K562 (cell line): ENCODE measurements at regions not wholly inside any gene's neighbourhood (a gene's known extent, or its start where the extent isn't known, plus 50 kb on each side); places are given as distances from the start of the nearest gene placed in this dataset.

ENCODE experiments used
- ATAC-seq: fragments of 200-7000 bp; cut with Tn5 transposase; 3 replicates; pipeline ENCODE4 v1.9.1; 2020; ENCODE audit warnings: moderate library complexity
- BruUV-seq: library from RNA; stranded (reverse); fragments of 400-500 nt; replicated peaks from 2 replicates; lab custom pipeline; 2021; lab: Mats Ljungman, UMichigan
- CTCF ChIA-PET: fragments of 300-600 bp; formaldehyde crosslinking; extraction: SDS; loops from one replicate; lab custom pipeline; 2021; ENCODE audit warnings: low intra/inter-chr PET ratio; lab: Yijun Ruan, JAX
- POLR2A ChIA-PET: fragments of 300-600, 350-650 bp; sonication (Branson Sonifier 250); formaldehyde crosslinking; extraction: SDS; loops from one replicate; lab custom pipeline; 2021; ENCODE audit warnings: antibody characterized with exemption, inconsistent platforms; lab: Yijun Ruan, JAX
- DNase-seq, 4 experiments: peaks; one replicate each; pipeline versions ENCODE4 v3.0.0 to v3.0.0-alpha.2; 2011 to 2018; ENCODE audit warnings: low spot score in 3 of 4, mixed read lengths in 3 of 4; ENCODE audit errors: extremely low read depth in 1 of 4
- FAIRE-seq: peaks from 2 replicates; lab custom pipeline; 2011; peaks lifted over from hg19 to GRCh38; lab: Jason Lieb, UNC
- H2AFZ ChIP-seq: 2 replicates; pipeline ENCODE4 v1.6.0; 2011; ENCODE audit warnings: low read depth, low read length, control low read depth, inconsistent platforms
- H3K27ac ChIP-seq: fragments of 200-600 bp; 3 replicates; pipeline ENCODE4 v1.8.0; 2011; ENCODE audit warnings: low read depth, mild to moderate bottlenecking, control low read depth, inconsistent platforms, low read length, moderate library complexity, mixed read lengths; ENCODE audit errors: extremely low read depth
- H3K27me3 ChIP-seq, 2 experiments: fragments of 300-600 bp in 1 of 2; 2 replicates in 1 of 2; 3 replicates in 1 of 2; pipeline versions ENCODE4 v1.6.0 to v1.8.0; 2011; ENCODE audit warnings: inconsistent platforms in 2 of 2, low read length in 2 of 2, mild to moderate bottlenecking in 1 of 2, mixed read lengths in 1 of 2, moderate library complexity in 1 of 2; ENCODE audit not compliant: control insufficient read depth in 2 of 2, insufficient read depth in 2 of 2
- H3K36me3 ChIP-seq: fragments of 300-600 bp; 3 replicates; pipeline ENCODE4 v1.8.0; 2011; ENCODE audit warnings: mild to moderate bottlenecking, low read length, inconsistent platforms; ENCODE audit not compliant: control insufficient read depth, insufficient read depth
- H3K4me1 ChIP-seq, 2 experiments: fragments of 200-600 bp in 1 of 2; replicated peaks in 1 of 2; 2 replicates in 1 of 2; 3 replicates in 1 of 2; pipeline versions ENCODE4 v1.5.1 to v1.8.0; 2011; ENCODE audit warnings: inconsistent platforms in 2 of 2, low read length in 2 of 2, mild to moderate bottlenecking in 1 of 2, mixed read lengths in 1 of 2, moderate library complexity in 1 of 2; ENCODE audit not compliant: control insufficient read depth in 2 of 2, insufficient read depth in 2 of 2
- H3K4me2 ChIP-seq: 2 replicates; pipeline ENCODE4 v1.6.1; 2011; ENCODE audit warnings: low read length, control low read depth, inconsistent platforms, mixed read lengths; ENCODE audit not compliant: insufficient read depth
- H3K4me3 ChIP-seq: fragments of 200-600 bp; sonication (generic), shearing (Covaris generic); 2 replicates; pipeline ENCODE4 v1.5.1; 2016; ENCODE audit warnings: control low read depth, inconsistent platforms
- H3K79me2 ChIP-seq: fragments of 200-600 bp; 3 replicates; pipeline ENCODE4 v1.8.0; 2011; ENCODE audit warnings: low read length, inconsistent platforms; ENCODE audit not compliant: control insufficient read depth, insufficient read depth
- H3K9ac ChIP-seq, 2 experiments: 2 replicates each; pipeline versions ENCODE4 v1.6.0 to v1.6.1; 2011; ENCODE audit warnings: low read depth in 2 of 2, low read length in 2 of 2, control low read depth in 1 of 2, inconsistent platforms in 1 of 2, mild to moderate bottlenecking in 1 of 2, mixed read lengths in 1 of 2; ENCODE audit not compliant: insufficient read depth in 1 of 2
- H3K9me1 ChIP-seq: one replicate; pipeline ENCODE4 v1.6.0; 2011; ENCODE audit warnings: inconsistent platforms, mild to moderate bottlenecking, low read length, moderate library complexity; ENCODE audit not compliant: control insufficient read depth, insufficient read depth
- H3K9me3 ChIP-seq: replicated peaks from 2 replicates; pipeline ENCODE4 v1.5.1; 2011; ENCODE audit warnings: low read depth, low read length, inconsistent platforms; ENCODE audit not compliant: control insufficient read depth, insufficient read depth
- H4K20me1 ChIP-seq: replicated peaks from 2 replicates; pipeline ENCODE4 v1.6.1; 2011; ENCODE audit warnings: low read length, inconsistent platforms, mixed read lengths; ENCODE audit not compliant: control insufficient read depth, insufficient read depth
- CBFB ChIP-seq: sonication (generic); formaldehyde crosslinking; IDR thresholded peaks from 2 replicates; pipeline ENCODE4 v1.4.0; 2020; ENCODE audit warnings: mild to moderate bottlenecking, missing genetic modification reagents
- DIDO1 ChIP-seq: fragments of 450-650 bp; IDR thresholded peaks from 2 replicates; pipeline ENCODE4 v1.6.1; 2016; ENCODE audit warnings: low read depth, missing biosample characterization, missing genetic modification characterization
- EP300 ChIP-seq: IDR thresholded peaks from 2 replicates; pipeline ENCODE4 v1.6.1; 2012; ENCODE audit warnings: low read length, improper control_type of control experiment
- HLTF ChIP-seq: fragments of 450-650 bp; IDR thresholded peaks from 2 replicates; pipeline ENCODE4 v1.6.1; 2016
- HNRNPL ChIP-seq: fragments of 200-400 bp; formaldehyde crosslinking; IDR thresholded peaks from 2 replicates; pipeline ENCODE4 v1.6.1; 2017; ENCODE audit warnings: low read depth, mild to moderate bottlenecking, low read length
- KLF10 ChIP-seq: fragments of 250-450 bp; sonication (Bioruptor Pico); IDR thresholded peaks from 2 replicates; pipeline ENCODE4 v1.6.1; 2021; ENCODE audit warnings: matching md5 sums
- NFIC ChIP-seq: fragments of 450-650 bp; IDR thresholded peaks from 2 replicates; pipeline ENCODE4 v1.6.1; 2017; ENCODE audit warnings: mild to moderate bottlenecking, inconsistent platforms
- PHF21A ChIP-seq: fragments of 450-650 bp; IDR thresholded peaks from 2 replicates; pipeline ENCODE4 v1.6.1; 2017; ENCODE audit warnings: low read depth, borderline replicate concordance
- RAD21 ChIP-seq, 2 experiments: fragments of 250-450 bp in 1 of 2; fragments of 450-650 bp in 1 of 2; sonication (Bioruptor Pico) in 1 of 2; formaldehyde crosslinking in 1 of 2; IDR thresholded peaks in 1 of 2; conservative IDR thresholded peaks in 1 of 2; 2 replicates each; pipeline versions ENCODE4 v1.4.0 to v1.8.0; 2020 to 2022; ENCODE audit warnings: mild to moderate bottlenecking in 2 of 2, moderate library complexity in 1 of 2
- RBM34 ChIP-seq: fragments of 200-400 bp; formaldehyde crosslinking; IDR thresholded peaks from 2 replicates; pipeline ENCODE4 v1.6.1; 2018; ENCODE audit warnings: low read length, borderline replicate concordance; ENCODE audit not compliant: insufficient read depth
- SREBF2 ChIP-seq: sonication (generic); formaldehyde crosslinking; IDR thresholded peaks from 2 replicates; pipeline ENCODE4 v1.4.0; 2020; ENCODE audit warnings: mild to moderate bottlenecking, missing genetic modification reagents
- THRAP3 ChIP-seq: fragments of 450-650 bp; IDR thresholded peaks from 2 replicates; pipeline ENCODE4 v1.6.1; 2016; ENCODE audit warnings: mild to moderate bottlenecking, inconsistent platforms, borderline replicate concordance
- ZFP30 ChIP-seq: fragments of 250-450 bp; sonication (Bioruptor Pico); IDR thresholded peaks from 2 replicates; pipeline ENCODE4 v1.8.0; 2022; ENCODE audit warnings: moderate library complexity, mild to moderate bottlenecking, inconsistent platforms, borderline replicate concordance
- ZNF133 ChIP-seq: fragments of 250-450 bp; sonication (Bioruptor Pico); IDR thresholded peaks from 2 replicates; pipeline ENCODE4 v1.4.0; 2020; ENCODE audit warnings: mild to moderate bottlenecking
- ZNF408 ChIP-seq: fragments of 250-450 bp; sonication (Bioruptor Pico); IDR thresholded peaks from 2 replicates; pipeline ENCODE4 v1.4.0; 2020; ENCODE audit warnings: low read depth, mild to moderate bottlenecking, moderate library complexity
- ZNF561 ChIP-seq: fragments of 450-650 bp; formaldehyde crosslinking; conservative IDR thresholded peaks from 2 replicates; pipeline ENCODE4 v1.4.0; 2020; ENCODE audit warnings: mild to moderate bottlenecking, moderate library complexity
- ZNF77 ChIP-seq: fragments of 250-450 bp; sonication (Bioruptor Pico); IDR thresholded peaks from 2 replicates; pipeline ENCODE4 v1.5.0; 2020
- ZNF79 ChIP-seq: fragments of 250-450 bp; sonication (Bioruptor Pico); IDR thresholded peaks from 2 replicates; pipeline ENCODE4 v1.4.0; 2020; ENCODE audit warnings: low read depth, mild to moderate bottlenecking, moderate library complexity
- WGBS: fragments of 100-300 bp; shearing (Covaris generic); methylation state at CpG from one replicate; pipeline ENCODE4 v1.1.6; 2016; ENCODE audit warnings: low coverage, mixed read lengths; ENCODE audit not compliant: insufficient coverage; ENCODE audit errors: missing lambda C conversion rate; 5-methylcytosine and 5-hydroxymethylcytosine counted together
- in situ Hi-C: fragments of 300-500 bp; cut with MboI; formaldehyde crosslinking; loops from 4 replicates; pipeline ENCODE4 v1.15.0; 2018; ENCODE audit warnings: inconsistent platforms, mixed read lengths
- intact Hi-C: fragments of 100-400 bp; cut with micrococcal nuclease; formaldehyde crosslinking; loops from 2 replicates; pipeline ENCODE4 v1.14.2; 2022
- TF ChIP-seq, protein P1 (sequence below): fragments of 450-650 bp; formaldehyde crosslinking; IDR thresholded peaks from 2 replicates; pipeline ENCODE4 v1.4.0; 2022; ENCODE audit warnings: mild to moderate bottlenecking, moderate library complexity

DNA sequence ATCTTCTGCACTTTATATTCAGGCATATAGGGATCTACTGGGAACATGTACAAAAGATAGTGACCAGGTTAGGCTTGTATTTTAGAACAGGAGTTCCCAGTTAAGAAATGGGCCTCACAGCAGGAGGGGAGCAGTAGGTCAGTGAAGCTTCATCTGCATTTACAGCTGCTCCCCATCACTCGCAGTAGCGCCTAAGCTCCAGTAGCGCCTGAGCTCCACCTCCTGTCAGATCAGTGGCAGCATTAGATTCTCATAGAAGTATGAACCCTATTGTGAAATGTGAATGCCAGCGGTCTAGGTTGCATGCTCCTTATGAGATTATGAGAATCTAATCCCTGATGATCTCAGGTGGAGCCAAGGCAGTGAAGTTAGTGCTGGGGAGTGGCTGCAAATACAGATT lies 224.4 kb upstream of the CYRIA start:
- no TSS peak for BruUV-seq
- POLR2A ChIA-PET: interaction anchor here (1.2 kb wide), 1 partner anchor 13 kb away, joined by 3 read pairs; no protein-coding TSS in a partner anchor
- ATAC-seq: no peak

GRCh38 chr2:16885027-16885426 lies 219.4 kb upstream of the CYRIA start:
- Histone ChIP-seq H3K79me2 (no peaks in the 10 kb centered on the region), H3K36me3 (no peaks in the 10 kb centered on the region), H3K27ac (no peak overlapping the region), H3K9me1 (no peaks in the 10 kb centered on the region), H3K4me3 (no peak overlapping the region), H2AFZ (no peak overlapping the region), H3K4me1 (no peaks in the 10 kb centered on the region), H3K9ac (no peak overlapping the region), H3K9me3 (no peaks in the 10 kb centered on the region), H3K4me2 (no peak overlapping the region), H3K27me3 (no peaks in the 10 kb centered on the region), H4K20me1 (no peaks in the 10 kb centered on the region)
- no peak for ATAC-seq
- in situ Hi-C loops: no loop called here
- FAIRE-seq: no peak
- DNase-seq: no peak
- no TSS peak for BruUV-seq
- CTCF ChIA-PET: no interaction called here
- intact Hi-C loops: no loop called here
- POLR2A ChIA-PET: no interaction called here
- WGBS: 0% methylated on average over 1 of the region's 1 CpG
- TF ChIP-seq RBM34 (no peak), HLTF (no peak), ZNF77 (CRISPR knock-in tag) (no peak), DIDO1 (tag) (no peak), HNRNPL (no peak), ZFP30 (CRISPR knock-in tag) (no peak), ZNF79 (CRISPR knock-in tag) (no peak), KLF10 (CRISPR knock-in tag) (no peak), ZNF133 (CRISPR knock-in tag) (no peak), ZNF561 (CRISPR knock-in tag) (no peak), ZNF408 (CRISPR knock-in tag) (no peak), EP300 (no peak), PHF21A (no peak)

More for the DNA sequence above, 224.4 kb upstream of the CYRIA start:
- no peaks in the 10 kb centered on the region for H3K27me3 ChIP-seq
- TF ChIP-seq CBFB: no peak
- no peak for TF ChIP-seq THRAP3
- no peak for TF ChIP-seq NFIC
- TF ChIP-seq RAD21 (CRISPR knock-in tag; conservative IDR thresholded peaks at IDR 0.05 in 1 of 2, IDR thresholded peaks at IDR 0.05 in 1 of 2): peak in 1 of 2 experiments; percentile 17; a peak in 1 of 4 replicates
- no peak for TF ChIP-seq SREBF2
- TF ChIP-seq, protein P1, sequence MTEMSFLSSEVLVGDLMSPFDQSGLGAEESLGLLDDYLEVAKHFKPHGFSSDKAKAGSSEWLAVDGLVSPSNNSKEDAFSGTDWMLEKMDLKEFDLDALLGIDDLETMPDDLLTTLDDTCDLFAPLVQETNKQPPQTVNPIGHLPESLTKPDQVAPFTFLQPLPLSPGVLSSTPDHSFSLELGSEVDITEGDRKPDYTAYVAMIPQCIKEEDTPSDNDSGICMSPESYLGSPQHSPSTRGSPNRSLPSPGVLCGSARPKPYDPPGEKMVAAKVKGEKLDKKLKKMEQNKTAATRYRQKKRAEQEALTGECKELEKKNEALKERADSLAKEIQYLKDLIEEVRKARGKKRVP (CRISPR knock-in tag): no peak
- no peak overlapping the region for H3K4me2 ChIP-seq
- H2AFZ ChIP-seq: no peak overlapping the region
- no peak overlapping the region for H3K4me3 ChIP-seq
- no peak for DNase-seq
- intact Hi-C loops: no loop called here
- no peaks in the 10 kb centered on the region for H3K9me3 ChIP-seq
- no peaks in the 10 kb centered on the region for H3K79me2 ChIP-seq
- H3K9ac ChIP-seq: no peak overlapping the region
- H3K9me1 ChIP-seq: no peaks in the 10 kb centered on the region
- no peaks in the 10 kb centered on the region for H3K4me1 ChIP-seq
- in situ Hi-C loops: no loop called here
- no peaks in the 10 kb centered on the region for H3K36me3 ChIP-seq
- WGBS: 0% methylated on average over 4 of the region's 4 CpGs
- no peak overlapping the region for H3K27ac ChIP-seq
- H4K20me1 ChIP-seq: no peaks in the 10 kb centered on the region
- CTCF ChIA-PET: no interaction called here
- no peak for FAIRE-seq
